HEK293 (cell line): ENCODE measurements at regions not wholly inside any gene's neighbourhood (a gene's known extent, or its start where the extent isn't known, plus 50 kb on each side); places are given as distances from the start of the nearest gene placed in this dataset.

ENCODE experiments used
- CTCF ChIA-PET: fragments of 350-600 bp; formaldehyde crosslinking; extraction: SDS; loops from one replicate; lab custom pipeline; 2021; ENCODE audit warnings: antibody characterized with exemption; lab: Yijun Ruan, JAX
- POLR2A ChIA-PET: fragments of 300-600 bp; formaldehyde crosslinking; extraction: SDS; loops from one replicate; lab custom pipeline; 2020; ENCODE audit warnings: antibody characterized with exemption, inconsistent platforms; lab: Yijun Ruan, JAX
- H3K27ac ChIP-seq: fragments of 200-500 bp; sonication (Bioruptor generic); 2 replicates; pipeline ENCODE4 v1.5.1; 2014; ENCODE audit warnings: low read depth, low read length, control low read depth, inconsistent platforms; ENCODE audit errors: extremely low read depth
- H3K36me3 ChIP-seq, 2 experiments: fragments of 200-500 bp in 1 of 2; sonication (Bioruptor generic) in 1 of 2; 1 replicate in 1 of 2; 2 replicates in 1 of 2; pipeline ENCODE4 v1.5.1; 2014 to 2017; ENCODE audit warnings: inconsistent platforms in 2 of 2, low read length in 2 of 2; ENCODE audit not compliant: control insufficient read depth in 2 of 2, insufficient read depth in 1 of 2
- H3K4me1 ChIP-seq: fragments of 200-500 bp; sonication (Bioruptor generic); 2 replicates; pipeline ENCODE4 v1.5.1; 2014; ENCODE audit warnings: mild to moderate bottlenecking, low read length, inconsistent platforms; ENCODE audit not compliant: control insufficient read depth, insufficient read depth
- H3K4me3 ChIP-seq: 2 replicates; pipeline ENCODE4 v1.5.1; 2011; ENCODE audit warnings: low read depth, mild to moderate bottlenecking, control low read depth, low read length, moderate library complexity
- H3K9me3 ChIP-seq: fragments of 200-500 bp; sonication (Bioruptor generic); 2 replicates; pipeline ENCODE4 v1.5.1; 2014; ENCODE audit warnings: low read depth, low read length, inconsistent platforms; ENCODE audit not compliant: control insufficient read depth, insufficient read depth
- EGR2 ChIP-seq: fragments of 450-650 bp; formaldehyde crosslinking; IDR thresholded peaks from 2 replicates; pipeline ENCODE4 v1.5.1; 2016; ENCODE audit warnings: low read depth, missing biosample characterization, missing genetic modification characterization
- GLIS1 ChIP-seq: fragments of 450-650 bp; formaldehyde crosslinking; IDR thresholded peaks from 2 replicates; pipeline ENCODE4 v1.5.1; 2016; ENCODE audit warnings: missing biosample characterization, missing genetic modification characterization
- PRDM1 ChIP-seq: fragments of 450-650 bp; formaldehyde crosslinking; IDR thresholded peaks from 2 replicates; pipeline ENCODE4; 2016; ENCODE audit warnings: missing biosample characterization, missing genetic modification characterization
- TCF7L2 ChIP-seq: IDR thresholded peaks from 2 replicates; pipeline ENCODE4 v1.6.1; 2011; ENCODE audit warnings: low read depth, mild to moderate bottlenecking, inconsistent platforms, low read length, moderate library complexity, borderline replicate concordance
- ZFP69B ChIP-seq: fragments of 450-650 bp; formaldehyde crosslinking; IDR thresholded peaks from 2 replicates; pipeline ENCODE4 v1.5.1; 2016; ENCODE audit warnings: missing biosample characterization, missing genetic modification characterization
- ZIC2 ChIP-seq: fragments of 450-650 bp; formaldehyde crosslinking; IDR thresholded peaks from 2 replicates; pipeline ENCODE4 v1.5.1; 2016; ENCODE audit warnings: missing biosample characterization, missing genetic modification characterization
- ZNF114 ChIP-seq: fragments of 450-650 bp; formaldehyde crosslinking; IDR thresholded peaks from 2 replicates; pipeline ENCODE4 v1.5.0; 2017; ENCODE audit warnings: missing biosample characterization, missing genetic modification characterization
- ZNF140 ChIP-seq: fragments of 450-650 bp; formaldehyde crosslinking; IDR thresholded peaks from 2 replicates; pipeline ENCODE4 v1.5.1; 2016; ENCODE audit warnings: missing biosample characterization, missing genetic modification characterization
- ZNF174 ChIP-seq: fragments of 450-650 bp; formaldehyde crosslinking; IDR thresholded peaks from 2 replicates; pipeline ENCODE4 v1.5.0; 2017; ENCODE audit warnings: missing biosample characterization, mild to moderate bottlenecking, missing genetic modification characterization
- ZNF274 ChIP-seq, 2 experiments: fragments of 200-500 bp in 1 of 2; fragments of 450-650 bp in 1 of 2; sonication (Bioruptor generic) in 1 of 2; formaldehyde crosslinking in 1 of 2; IDR thresholded peaks; 2 replicates each; pipeline versions ENCODE4 v1.5.1 to v1.6.1; 2014 to 2016; ENCODE audit warnings: borderline replicate concordance in 1 of 2, inconsistent platforms in 1 of 2, low read length in 1 of 2, missing biosample characterization in 1 of 2, missing genetic modification characterization in 1 of 2
- ZNF433 ChIP-seq: fragments of 450-650 bp; formaldehyde crosslinking; IDR thresholded peaks from 2 replicates; pipeline ENCODE4 v1.5.1; 2016; ENCODE audit warnings: missing biosample characterization, missing genetic modification characterization, low read depth
- ZNF610 ChIP-seq: fragments of 450-650 bp; formaldehyde crosslinking; IDR thresholded peaks from 2 replicates; pipeline ENCODE4 v1.5.1; 2016; ENCODE audit warnings: missing biosample characterization, missing genetic modification characterization, borderline replicate concordance
- TF ChIP-seq, protein P1 (sequence below): fragments of 450-650 bp; formaldehyde crosslinking; IDR thresholded peaks from 2 replicates; pipeline ENCODE4 v1.5.1; 2016; ENCODE audit warnings: missing biosample characterization, missing genetic modification characterization
- TF ChIP-seq, protein P2 (sequence below): fragments of 450-650 bp; formaldehyde crosslinking; IDR thresholded peaks from 2 replicates; pipeline ENCODE4 v1.5.1; 2016; ENCODE audit warnings: missing biosample characterization, missing genetic modification characterization, low read depth

DNA sequence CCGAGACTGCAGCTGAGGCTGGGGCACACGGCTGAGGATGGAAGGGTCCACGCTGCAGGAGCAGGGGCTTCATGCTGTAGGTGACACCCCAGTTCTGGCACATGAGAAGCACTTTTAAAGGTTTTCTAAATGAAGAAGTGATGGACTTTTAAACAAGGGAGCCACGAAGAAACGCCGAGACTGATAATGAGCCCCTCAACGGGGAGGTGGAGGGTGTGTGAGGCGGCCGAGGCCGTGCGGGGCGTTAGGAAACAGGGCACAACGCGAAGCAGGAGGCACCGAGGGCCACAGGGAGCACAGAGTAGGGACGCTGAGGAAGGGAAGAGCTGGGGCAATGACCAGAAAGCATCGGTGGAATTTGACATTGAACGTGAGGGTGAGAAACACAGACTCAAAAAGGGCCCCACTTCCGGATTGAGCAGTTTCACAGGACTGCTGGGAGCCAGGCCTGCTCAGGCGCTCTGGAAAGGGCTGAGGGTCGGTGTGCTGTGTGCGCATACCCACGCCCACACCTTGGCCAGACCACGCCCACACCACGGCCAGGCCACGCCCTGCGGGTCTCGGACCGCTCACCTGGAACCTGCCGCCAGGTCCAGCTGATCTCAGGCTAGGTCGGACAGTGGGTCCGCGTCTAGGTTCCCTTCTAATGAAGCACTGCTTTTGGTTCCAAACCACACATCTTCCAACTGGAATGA is 115.7 kb downstream of the GYPC start (continued):
- TF ChIP-seq ZNF610 (tag by site-specific recombination) (no peak), TCF7L2 (no peak), PRDM1 (tag by site-specific recombination) (no peak), GLIS1 (no peak)
- TF ChIP-seq, protein P1, sequence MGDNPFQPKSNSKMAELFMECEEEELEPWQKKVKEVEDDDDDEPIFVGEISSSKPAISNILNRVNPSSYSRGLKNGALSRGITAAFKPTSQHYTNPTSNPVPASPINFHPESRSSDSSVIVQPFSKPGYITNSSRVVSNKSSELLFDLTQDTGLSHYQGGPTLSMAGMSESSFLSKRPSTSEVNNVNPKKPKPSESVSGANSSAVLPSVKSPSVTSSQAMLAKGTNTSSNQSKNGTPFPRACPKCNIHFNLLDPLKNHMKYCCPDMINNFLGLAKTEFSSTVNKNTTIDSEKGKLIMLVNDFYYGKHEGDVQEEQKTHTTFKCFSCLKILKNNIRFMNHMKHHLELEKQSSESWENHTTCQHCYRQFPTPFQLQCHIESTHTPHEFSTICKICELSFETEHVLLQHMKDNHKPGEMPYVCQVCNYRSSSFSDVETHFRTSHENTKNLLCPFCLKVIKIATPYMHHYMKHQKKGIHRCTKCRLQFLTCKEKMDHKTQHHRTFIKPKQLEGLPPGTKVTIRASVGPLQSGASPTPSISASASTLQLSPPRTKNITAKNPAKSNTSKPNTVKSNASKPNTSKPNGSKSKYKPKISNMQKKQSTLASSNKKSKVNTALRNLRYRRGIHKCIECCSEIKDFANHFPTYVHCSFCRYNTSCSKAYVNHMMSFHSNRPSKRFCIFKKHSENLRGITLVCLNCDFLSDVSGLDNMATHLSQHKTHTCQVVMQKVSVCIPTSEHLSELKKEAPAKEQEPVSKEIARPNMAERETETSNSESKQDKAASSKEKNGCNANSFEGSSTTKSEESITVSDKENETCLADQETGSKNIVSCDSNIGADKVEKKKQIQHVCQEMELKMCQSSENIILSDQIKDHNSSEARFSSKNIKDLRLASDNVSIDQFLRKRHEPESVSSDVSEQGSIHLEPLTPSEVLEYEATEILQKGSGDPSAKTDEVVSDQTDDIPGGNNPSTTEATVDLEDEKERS (tag by site-specific recombination) = no peak
- TF ChIP-seq, all 188 proteins: peak for 0

DNA sequence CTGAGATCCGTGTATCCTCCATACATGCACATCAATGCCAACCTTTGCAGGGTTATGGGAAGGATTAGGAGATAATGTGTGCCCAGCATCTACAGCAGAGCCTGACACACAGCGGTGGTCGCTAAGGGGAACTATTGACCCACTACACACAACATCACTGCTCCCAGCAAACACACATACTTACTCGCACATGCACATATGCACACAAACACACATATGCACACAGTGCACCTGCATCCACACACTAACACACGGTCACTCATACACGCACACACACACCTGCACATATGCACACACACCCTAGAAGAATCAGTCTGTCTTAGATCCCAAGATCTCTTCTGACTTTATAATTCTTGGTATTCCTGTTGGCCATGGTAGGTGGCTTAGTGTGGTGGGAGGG is 118.3 kb downstream of the GYPC start:
- no peak overlapping the region for H3K4me3 ChIP-seq
- no peak for TF ChIP-seq ZNF433 (tag by site-specific recombination)
- TF ChIP-seq ZFP69B (tag by site-specific recombination) = no peak
- TF ChIP-seq ZNF274 (IDR thresholded peaks at IDR 0.05; ENCODE audit: low read length) = no peak
- TF ChIP-seq ZNF274 (tag by site-specific recombination; IDR thresholded peaks at IDR 0.05; ENCODE audit: borderline replicate concordance) = no peak
- POLR2A ChIA-PET = no interaction called here
- no peaks in the 10 kb centered on the region for H3K4me1 ChIP-seq
- H3K27ac ChIP-seq = no peak overlapping the region
- CTCF ChIA-PET = interaction anchor here (0.7 to 2.1 kb wide), 2 partner anchors 246 to 328 kb away, joined by 3 to 8 read pairs; no protein-coding TSS in a partner anchor
- no peaks in the 10 kb centered on the region for H3K9me3 ChIP-seq
- no peaks in the 10 kb centered on the region for H3K36me3 ChIP-seq

DNA sequence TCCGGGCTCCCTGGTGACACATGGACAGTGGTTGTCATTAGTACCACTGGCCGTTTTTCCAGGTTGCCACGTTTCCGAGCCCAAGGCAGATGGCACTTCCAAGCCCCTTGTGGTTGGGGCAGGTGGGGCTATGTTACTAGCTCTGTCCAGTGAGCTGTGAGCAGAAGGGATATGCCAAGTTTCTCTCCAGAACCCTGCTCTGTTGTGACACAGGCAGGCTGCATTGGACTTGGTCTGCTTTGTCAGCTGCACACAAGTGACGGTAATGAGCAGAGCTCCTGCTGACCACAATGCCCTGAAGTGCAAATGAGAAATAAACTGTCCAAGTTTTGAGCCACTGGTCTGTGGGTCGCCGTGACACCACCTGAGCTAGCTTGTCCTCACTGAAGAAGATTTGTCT is 118.8 kb downstream of the GYPC start:
- Histone ChIP-seq H3K27ac (no peak overlapping the region), H3K36me3 (no peaks in the 10 kb centered on the region), H3K9me3 (no peaks in the 10 kb centered on the region), H3K4me3 (no peak overlapping the region), H3K4me1 (no peaks in the 10 kb centered on the region)
- CTCF ChIA-PET = interaction anchor here (0.6 to 2.1 kb wide), 2 partner anchors 247 to 351 kb away, joined by 3 to 8 read pairs; no protein-coding TSS in a partner anchor
- TF ChIP-seq, protein P2, sequence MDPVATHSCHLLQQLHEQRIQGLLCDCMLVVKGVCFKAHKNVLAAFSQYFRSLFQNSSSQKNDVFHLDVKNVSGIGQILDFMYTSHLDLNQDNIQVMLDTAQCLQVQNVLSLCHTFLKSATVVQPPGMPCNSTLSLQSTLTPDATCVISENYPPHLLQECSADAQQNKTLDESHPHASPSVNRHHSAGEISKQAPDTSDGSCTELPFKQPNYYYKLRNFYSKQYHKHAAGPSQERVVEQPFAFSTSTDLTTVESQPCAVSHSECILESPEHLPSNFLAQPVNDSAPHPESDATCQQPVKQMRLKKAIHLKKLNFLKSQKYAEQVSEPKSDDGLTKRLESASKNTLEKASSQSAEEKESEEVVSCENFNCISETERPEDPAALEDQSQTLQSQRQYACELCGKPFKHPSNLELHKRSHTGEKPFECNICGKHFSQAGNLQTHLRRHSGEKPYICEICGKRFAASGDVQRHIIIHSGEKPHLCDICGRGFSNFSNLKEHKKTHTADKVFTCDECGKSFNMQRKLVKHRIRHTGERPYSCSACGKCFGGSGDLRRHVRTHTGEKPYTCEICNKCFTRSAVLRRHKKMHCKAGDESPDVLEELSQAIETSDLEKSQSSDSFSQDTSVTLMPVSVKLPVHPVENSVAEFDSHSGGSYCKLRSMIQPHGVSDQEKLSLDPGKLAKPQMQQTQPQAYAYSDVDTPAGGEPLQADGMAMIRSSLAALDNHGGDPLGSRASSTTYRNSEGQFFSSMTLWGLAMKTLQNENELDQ (tag by site-specific recombination) = no peak
- TF ChIP-seq ZIC2 (tag by site-specific recombination) (no peak), ZNF140 (tag by site-specific recombination) (no peak), ZNF114 (tag by site-specific recombination) (no peak), ZNF174 (tag by site-specific recombination) (no peak), EGR2 (tag by site-specific recombination) (no peak)
- POLR2A ChIA-PET = no interaction called here
